Panc1 (cell line): ENCODE measurements at regions not wholly inside any gene's neighbourhood (a gene's known extent, or its start where the extent isn't known, plus 50 kb on each side); places are given as distances from the start of the nearest gene placed in this dataset.

ENCODE experiments used
- ATAC-seq: fragments of 200-7000 bp; cut with Tn5 transposase; 2 replicates; pipeline ENCODE4 v1.9.1; 2020; ENCODE audit warnings: mild to moderate bottlenecking, moderate library complexity
- BruUV-seq: library from RNA; stranded (reverse); fragments of 400-500 nt; replicated peaks from 2 replicates; lab custom pipeline; 2021; lab: Mats Ljungman, UMichigan
- CTCF ChIA-PET: fragments of 300-600 bp; sonication (Branson Sonifier 250); formaldehyde crosslinking; loops from one replicate; lab custom pipeline; 2022; ENCODE audit warnings: antibody characterized with exemption; lab: Charles Lee
- POLR2A ChIA-PET: fragments of 300-600 bp; sonication (Branson Sonifier 250); formaldehyde crosslinking; loops from one replicate; lab custom pipeline; 2022; ENCODE audit warnings: antibody characterized with exemption; lab: Charles Lee
- DNase-seq: peaks from one replicate; pipeline ENCODE4 v3.0.0-alpha.2; 2010; ENCODE audit warnings: low read depth, low spot score
- H3K27ac ChIP-seq: 2 replicates; pipeline ENCODE4 v1.5.1; 2011; ENCODE audit warnings: mild to moderate bottlenecking, low read length, inconsistent platforms
- H3K27me3 ChIP-seq: fragments of 200-500 bp; sonication (Bioruptor generic); 2 replicates; pipeline ENCODE4 v1.6.0; 2014; ENCODE audit warnings: low read length, inconsistent platforms; ENCODE audit not compliant: control insufficient read depth, insufficient read depth
- H3K36me3 ChIP-seq: fragments of 200-500 bp; sonication (Bioruptor generic); 2 replicates; pipeline ENCODE4 v1.5.1; 2014; ENCODE audit warnings: inconsistent platforms, mild to moderate bottlenecking, low read length, moderate library complexity; ENCODE audit not compliant: control insufficient read depth, insufficient read depth
- H3K4me1 ChIP-seq: 2 replicates; pipeline ENCODE4 v1.5.1; 2011; ENCODE audit warnings: inconsistent platforms, mild to moderate bottlenecking, low read length, moderate library complexity; ENCODE audit not compliant: control insufficient read depth, insufficient read depth
- H3K4me3 ChIP-seq, 2 experiments: 2 replicates each; pipeline ENCODE4 v1.5.1; 2011 to 2012; ENCODE audit warnings: low read depth in 2 of 2, low read length in 2 of 2, mild to moderate bottlenecking in 2 of 2, inconsistent platforms in 1 of 2, moderate library complexity in 1 of 2
- H3K9me3 ChIP-seq: fragments of 200-500 bp; sonication (Bioruptor generic); 2 replicates; pipeline ENCODE4 v1.5.1; 2014; ENCODE audit warnings: low read depth, mild to moderate bottlenecking, inconsistent platforms, low read length, moderate library complexity; ENCODE audit not compliant: control insufficient read depth, insufficient read depth
- POLR2AphosphoS5 ChIP-seq: IDR thresholded peaks from 2 replicates; pipeline ENCODE4 v1.6.1; 2012; ENCODE audit warnings: mild to moderate bottlenecking, low read depth, low read length, moderate library complexity
- SIN3A ChIP-seq: IDR thresholded peaks from 2 replicates; pipeline ENCODE4 v1.6.1; 2012; ENCODE audit warnings: low read depth, mild to moderate bottlenecking, low read length, moderate library complexity, borderline replicate concordance; ENCODE audit not compliant: insufficient read depth
- TCF7L2 ChIP-seq: IDR thresholded peaks from 2 replicates; pipeline ENCODE4 v1.6.1; 2011; ENCODE audit warnings: mild to moderate bottlenecking, low read depth, low read length, inconsistent platforms
- in situ Hi-C: cut with HindIII; loops from 2 replicates; pipeline ENCODE4 v1.10.0; 2016; ENCODE audit warnings: low sequenced_read_pairs, low pct_unique_long_range_greater_than_20kb
- intact Hi-C: fragments of 100-400 bp; cut with micrococcal nuclease; formaldehyde crosslinking; loops from one replicate; pipeline ENCODE4 v1.10.0; 2022; ENCODE audit not compliant: unreplicated experiment
- TF ChIP-seq, protein P1 (sequence below): fragments of 450-650 bp; IDR thresholded peaks from 2 replicates; pipeline ENCODE4 v1.5.1; 2017; ENCODE audit warnings: mild to moderate bottlenecking
- TF ChIP-seq, protein P2 (sequence below), 2 experiments: IDR thresholded peaks; 2 replicates each; pipeline ENCODE4 v1.6.1; 2011 to 2012; ENCODE audit warnings: low read depth in 2 of 2, control low read depth in 1 of 2, low read length in 1 of 2, mild to moderate bottlenecking in 1 of 2, moderate library complexity in 1 of 2; ENCODE audit not compliant: insufficient read depth in 1 of 2

DNA sequence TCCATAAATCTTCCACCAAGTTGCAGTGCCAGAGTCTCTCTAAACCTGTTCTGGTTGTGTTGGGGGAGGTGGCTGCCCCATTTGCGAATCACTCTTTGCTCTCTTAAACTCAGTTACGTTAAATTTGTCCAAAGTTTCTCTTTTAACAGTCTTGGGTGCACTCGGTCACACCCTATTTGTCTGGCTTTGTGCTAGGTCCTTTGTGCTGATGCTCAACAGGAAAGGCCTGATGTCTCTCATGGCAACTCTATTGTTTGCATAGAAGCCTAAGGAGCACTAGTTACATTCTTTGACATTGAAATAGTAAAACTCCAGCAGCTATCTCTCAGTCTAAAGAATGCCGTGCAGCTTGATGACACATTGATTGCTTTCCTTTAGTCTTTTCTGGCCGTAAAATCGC, 105.1 kb downstream of the TRMT11 start:
- in situ Hi-C loops (no loop called here), intact Hi-C loops (no loop called here)
- DNase-seq (no peak), ATAC-seq (no peak)
- Histone ChIP-seq H3K36me3 (no peaks in the 10 kb centered on the region), H3K9me3 (no peaks in the 10 kb centered on the region), H3K27ac (no peak overlapping the region), H3K4me3 (no peak overlapping the region), H3K27me3 (no peaks in the 10 kb centered on the region), H3K4me1 (no peaks in the 10 kb centered on the region)
- no TSS peak for BruUV-seq
- ChIA-PET POLR2A (interaction anchor here (0.6 kb wide), 1 partner anchor 24 kb away, joined by 5 read pairs; no protein-coding TSS in a partner anchor), CTCF (no interaction called here)
- TF ChIP-seq TCF7L2: no peak
- TF ChIP-seq, protein P1, sequence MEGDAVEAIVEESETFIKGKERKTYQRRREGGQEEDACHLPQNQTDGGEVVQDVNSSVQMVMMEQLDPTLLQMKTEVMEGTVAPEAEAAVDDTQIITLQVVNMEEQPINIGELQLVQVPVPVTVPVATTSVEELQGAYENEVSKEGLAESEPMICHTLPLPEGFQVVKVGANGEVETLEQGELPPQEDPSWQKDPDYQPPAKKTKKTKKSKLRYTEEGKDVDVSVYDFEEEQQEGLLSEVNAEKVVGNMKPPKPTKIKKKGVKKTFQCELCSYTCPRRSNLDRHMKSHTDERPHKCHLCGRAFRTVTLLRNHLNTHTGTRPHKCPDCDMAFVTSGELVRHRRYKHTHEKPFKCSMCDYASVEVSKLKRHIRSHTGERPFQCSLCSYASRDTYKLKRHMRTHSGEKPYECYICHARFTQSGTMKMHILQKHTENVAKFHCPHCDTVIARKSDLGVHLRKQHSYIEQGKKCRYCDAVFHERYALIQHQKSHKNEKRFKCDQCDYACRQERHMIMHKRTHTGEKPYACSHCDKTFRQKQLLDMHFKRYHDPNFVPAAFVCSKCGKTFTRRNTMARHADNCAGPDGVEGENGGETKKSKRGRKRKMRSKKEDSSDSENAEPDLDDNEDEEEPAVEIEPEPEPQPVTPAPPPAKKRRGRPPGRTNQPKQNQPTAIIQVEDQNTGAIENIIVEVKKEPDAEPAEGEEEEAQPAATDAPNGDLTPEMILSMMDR: no peak
- no peak for TF ChIP-seq SIN3A
- no peak for TF ChIP-seq POLR2AphosphoS5
- TF ChIP-seq, protein P2, sequence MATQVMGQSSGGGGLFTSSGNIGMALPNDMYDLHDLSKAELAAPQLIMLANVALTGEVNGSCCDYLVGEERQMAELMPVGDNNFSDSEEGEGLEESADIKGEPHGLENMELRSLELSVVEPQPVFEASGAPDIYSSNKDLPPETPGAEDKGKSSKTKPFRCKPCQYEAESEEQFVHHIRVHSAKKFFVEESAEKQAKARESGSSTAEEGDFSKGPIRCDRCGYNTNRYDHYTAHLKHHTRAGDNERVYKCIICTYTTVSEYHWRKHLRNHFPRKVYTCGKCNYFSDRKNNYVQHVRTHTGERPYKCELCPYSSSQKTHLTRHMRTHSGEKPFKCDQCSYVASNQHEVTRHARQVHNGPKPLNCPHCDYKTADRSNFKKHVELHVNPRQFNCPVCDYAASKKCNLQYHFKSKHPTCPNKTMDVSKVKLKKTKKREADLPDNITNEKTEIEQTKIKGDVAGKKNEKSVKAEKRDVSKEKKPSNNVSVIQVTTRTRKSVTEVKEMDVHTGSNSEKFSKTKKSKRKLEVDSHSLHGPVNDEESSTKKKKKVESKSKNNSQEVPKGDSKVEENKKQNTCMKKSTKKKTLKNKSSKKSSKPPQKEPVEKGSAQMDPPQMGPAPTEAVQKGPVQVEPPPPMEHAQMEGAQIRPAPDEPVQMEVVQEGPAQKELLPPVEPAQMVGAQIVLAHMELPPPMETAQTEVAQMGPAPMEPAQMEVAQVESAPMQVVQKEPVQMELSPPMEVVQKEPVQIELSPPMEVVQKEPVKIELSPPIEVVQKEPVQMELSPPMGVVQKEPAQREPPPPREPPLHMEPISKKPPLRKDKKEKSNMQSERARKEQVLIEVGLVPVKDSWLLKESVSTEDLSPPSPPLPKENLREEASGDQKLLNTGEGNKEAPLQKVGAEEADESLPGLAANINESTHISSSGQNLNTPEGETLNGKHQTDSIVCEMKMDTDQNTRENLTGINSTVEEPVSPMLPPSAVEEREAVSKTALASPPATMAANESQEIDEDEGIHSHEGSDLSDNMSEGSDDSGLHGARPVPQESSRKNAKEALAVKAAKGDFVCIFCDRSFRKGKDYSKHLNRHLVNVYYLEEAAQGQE (IDR thresholded peaks at IDR 0.05; ENCODE audit: insufficient read depth in 1 of 2, low read depth in 2 of 2, low read length in 1 of 2): no peak

DNA sequence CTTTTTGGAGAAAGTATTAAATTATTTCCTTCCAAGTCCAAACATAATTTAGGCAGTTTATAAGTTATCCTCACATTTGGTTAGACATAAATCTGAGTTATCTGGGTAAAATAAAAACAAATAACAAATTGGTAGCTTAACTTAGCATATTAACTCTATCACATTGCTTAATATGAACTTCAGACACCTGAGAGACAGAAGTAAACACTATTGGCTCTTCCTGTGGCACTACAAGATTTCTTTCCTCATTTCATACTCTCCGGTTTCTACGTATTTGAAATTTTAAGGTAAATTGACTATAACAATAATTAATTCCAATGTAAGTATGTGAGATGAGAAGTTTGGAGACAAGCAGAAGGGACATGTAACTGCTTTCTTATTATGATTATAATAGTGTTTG, 106.8 kb downstream of the TRMT11 start:
- in situ Hi-C loops: no loop called here
- no TSS peak for BruUV-seq
- Histone ChIP-seq H3K27ac (no peak overlapping the region), H3K36me3 (no peaks in the 10 kb centered on the region), H3K4me1 (no peaks in the 10 kb centered on the region), H3K27me3 (no peaks in the 10 kb centered on the region), H3K4me3 (no peak overlapping the region), H3K9me3 (no peaks in the 10 kb centered on the region)
- TF ChIP-seq, protein P1: no peak
- no peak for TF ChIP-seq TCF7L2
- TF ChIP-seq, protein P2 (IDR thresholded peaks at IDR 0.05; ENCODE audit: insufficient read depth in 1 of 2, low read depth in 2 of 2, low read length in 1 of 2): no peak
- no peak for TF ChIP-seq SIN3A
- TF ChIP-seq POLR2AphosphoS5: no peak
- intact Hi-C loops: no loop called here
- DNase-seq (no peak), ATAC-seq (no peak)
- CTCF ChIA-PET: no interaction called here
- POLR2A ChIA-PET: no interaction called here
